ENCODE measurements at regions not wholly inside any gene's neighbourhood (a gene's known extent, or its start where the extent isn't known, plus 50 kb on each side); places are given as distances from the start of the nearest gene placed in this dataset.

DNA sequence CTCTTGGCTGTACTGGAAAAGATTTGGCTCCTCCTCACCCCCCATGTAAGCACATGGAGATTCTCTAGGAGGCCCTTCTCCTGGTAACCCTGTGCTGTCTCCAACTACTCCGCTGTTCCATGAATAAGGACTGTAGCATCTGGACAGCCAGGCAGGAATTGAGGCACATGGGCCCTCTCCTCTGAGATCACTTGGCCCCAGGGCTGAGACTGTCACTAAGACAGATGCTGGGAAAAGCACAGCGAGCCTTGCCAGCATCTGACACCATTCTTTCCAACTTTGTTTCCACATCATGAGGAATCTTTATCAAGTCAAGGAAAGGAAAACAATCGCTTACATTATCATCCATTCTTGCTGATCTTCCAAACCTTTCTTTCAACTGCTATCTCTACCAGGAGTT, 222.6 kb upstream of the INTU start:
- DNase-seq (ENCODE audit: low read depth), result peak; percentile 17
- TF ChIP-seq, protein P1, sequence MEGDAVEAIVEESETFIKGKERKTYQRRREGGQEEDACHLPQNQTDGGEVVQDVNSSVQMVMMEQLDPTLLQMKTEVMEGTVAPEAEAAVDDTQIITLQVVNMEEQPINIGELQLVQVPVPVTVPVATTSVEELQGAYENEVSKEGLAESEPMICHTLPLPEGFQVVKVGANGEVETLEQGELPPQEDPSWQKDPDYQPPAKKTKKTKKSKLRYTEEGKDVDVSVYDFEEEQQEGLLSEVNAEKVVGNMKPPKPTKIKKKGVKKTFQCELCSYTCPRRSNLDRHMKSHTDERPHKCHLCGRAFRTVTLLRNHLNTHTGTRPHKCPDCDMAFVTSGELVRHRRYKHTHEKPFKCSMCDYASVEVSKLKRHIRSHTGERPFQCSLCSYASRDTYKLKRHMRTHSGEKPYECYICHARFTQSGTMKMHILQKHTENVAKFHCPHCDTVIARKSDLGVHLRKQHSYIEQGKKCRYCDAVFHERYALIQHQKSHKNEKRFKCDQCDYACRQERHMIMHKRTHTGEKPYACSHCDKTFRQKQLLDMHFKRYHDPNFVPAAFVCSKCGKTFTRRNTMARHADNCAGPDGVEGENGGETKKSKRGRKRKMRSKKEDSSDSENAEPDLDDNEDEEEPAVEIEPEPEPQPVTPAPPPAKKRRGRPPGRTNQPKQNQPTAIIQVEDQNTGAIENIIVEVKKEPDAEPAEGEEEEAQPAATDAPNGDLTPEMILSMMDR (conservative IDR thresholded peaks at IDR 0.05; ENCODE audit: control insufficient read depth, insufficient read depth, low read depth, low read length), result no peak
- H3K4me3 ChIP-seq (ENCODE audit: control insufficient read depth, low read depth, low read length), result no peak overlapping the region

DNA sequence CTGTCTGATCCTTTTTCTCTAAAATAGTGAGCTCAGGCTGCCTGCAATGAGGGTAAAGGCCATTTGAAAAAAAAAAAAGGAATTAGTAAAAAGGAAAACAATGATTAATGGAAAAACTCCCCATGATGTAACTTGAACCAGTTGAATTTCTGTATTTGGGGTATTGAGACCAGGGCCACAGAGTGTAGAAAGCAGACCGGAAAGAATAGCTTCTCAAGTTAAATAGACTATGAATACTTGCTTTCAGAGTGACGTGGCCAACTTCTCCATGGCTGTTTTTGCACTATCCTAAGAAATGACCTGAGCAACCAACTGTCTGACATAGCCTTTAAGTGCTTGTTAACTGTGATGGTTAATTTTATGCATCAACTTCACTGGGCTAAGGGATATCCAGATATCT, 222.1 kb upstream of the INTU start:
- no peak for DNase-seq (ENCODE audit: low read depth)
- no peak overlapping the region for H3K4me3 ChIP-seq (ENCODE audit: control insufficient read depth, low read depth, low read length)
- TF ChIP-seq, protein P1 (conservative IDR thresholded peaks at IDR 0.05; ENCODE audit: control insufficient read depth, insufficient read depth, low read depth, low read length), result no peak

DNA sequence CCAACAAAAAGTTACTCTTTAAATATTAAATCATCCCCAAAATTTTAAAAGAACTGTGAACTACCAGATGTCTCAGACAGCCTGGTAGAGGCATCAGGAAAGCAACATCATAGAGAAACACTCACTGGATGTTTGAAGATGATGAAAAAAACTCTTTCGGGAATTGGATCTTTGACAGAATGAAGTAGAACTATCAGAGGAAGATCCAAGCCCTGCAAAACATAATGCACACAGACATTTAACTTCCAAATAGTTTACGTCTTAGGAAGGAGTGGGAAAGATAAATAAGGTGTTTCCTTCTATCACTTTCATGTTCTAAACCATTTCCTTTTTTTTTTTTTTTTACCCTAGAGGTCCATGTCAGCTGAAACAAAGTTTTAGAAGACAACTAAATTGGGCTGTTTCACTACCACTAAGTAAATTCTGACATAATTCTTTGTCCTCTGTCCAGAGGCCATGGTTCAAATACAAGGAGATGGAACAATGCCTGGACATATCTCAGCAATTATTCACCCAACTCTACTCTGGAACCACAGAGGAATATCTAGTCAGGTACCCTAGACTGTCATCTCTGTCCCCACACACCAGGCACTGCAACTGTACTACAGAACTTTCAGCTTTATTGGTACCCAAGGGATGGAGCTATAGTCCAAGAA, 217.7 kb upstream of the INTU start:
- no peak for DNase-seq (ENCODE audit: low read depth)
- TF ChIP-seq, protein P1 (conservative IDR thresholded peaks at IDR 0.05; ENCODE audit: control insufficient read depth, insufficient read depth, low read depth, low read length), result no peak
- no peak overlapping the region for H3K4me3 ChIP-seq (ENCODE audit: control insufficient read depth, low read depth, low read length)

DNA sequence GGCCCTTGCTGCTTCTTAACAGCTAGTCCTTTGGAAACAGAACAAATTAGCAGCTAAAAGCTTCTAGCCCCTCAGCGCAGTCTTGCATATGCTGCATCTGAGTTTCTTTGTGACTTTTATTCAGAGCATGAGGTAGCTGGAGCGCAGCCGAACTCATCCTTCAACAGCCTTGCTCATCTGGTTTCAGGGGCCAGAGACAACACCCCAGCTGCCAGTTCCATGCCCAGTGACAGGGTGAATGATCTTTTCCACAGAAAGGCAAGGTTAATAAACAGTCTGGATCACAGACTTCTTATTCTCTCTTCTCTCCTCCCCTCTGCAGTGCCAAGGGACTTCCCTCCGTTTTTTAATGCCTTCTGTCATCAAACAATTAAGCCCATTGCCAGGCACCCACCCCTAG, 216.6 kb upstream of the INTU start:
- no peak overlapping the region for H3K4me3 ChIP-seq (ENCODE audit: control insufficient read depth, low read depth, low read length)
- TF ChIP-seq, protein P1 (conservative IDR thresholded peaks at IDR 0.05; ENCODE audit: control insufficient read depth, insufficient read depth, low read depth, low read length), result no peak
- no peak for DNase-seq (ENCODE audit: low read depth)

DNA sequence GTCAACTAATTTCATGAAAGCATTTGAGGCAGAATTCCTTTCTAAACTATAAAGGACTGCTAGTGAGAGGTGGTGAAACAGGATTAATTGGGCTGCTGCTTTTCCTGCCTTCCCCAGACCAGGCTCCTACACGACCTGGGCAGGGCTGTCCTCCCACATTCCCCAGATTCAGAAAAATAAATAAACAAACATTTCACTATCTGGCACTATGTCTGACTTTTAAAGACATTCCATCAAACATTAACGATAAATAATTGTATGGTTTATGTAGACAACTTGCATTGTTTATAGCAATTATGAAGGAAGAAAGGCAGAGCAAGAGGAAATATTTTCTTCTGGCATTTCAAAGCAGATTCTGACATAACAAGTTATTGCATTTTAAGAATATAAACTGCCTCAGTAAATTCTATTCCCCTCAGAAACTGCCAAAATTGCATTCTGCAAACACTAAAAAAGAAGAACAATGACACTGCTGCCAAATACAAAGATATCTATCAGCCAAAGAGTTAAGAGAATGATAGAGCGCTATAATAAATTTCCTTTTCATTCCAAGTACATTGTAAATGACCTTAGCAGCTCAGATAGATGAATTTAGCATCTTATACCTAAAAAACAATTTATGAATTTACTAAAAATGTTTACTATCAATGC, 214.7 kb upstream of the INTU start:
- TF ChIP-seq, protein P1 (conservative IDR thresholded peaks at IDR 0.05; ENCODE audit: control insufficient read depth, insufficient read depth, low read depth, low read length), result no peak
- DNase-seq (ENCODE audit: low read depth), result no peak
- H3K4me3 ChIP-seq (ENCODE audit: control insufficient read depth, low read depth, low read length), result no peak overlapping the region

DNA sequence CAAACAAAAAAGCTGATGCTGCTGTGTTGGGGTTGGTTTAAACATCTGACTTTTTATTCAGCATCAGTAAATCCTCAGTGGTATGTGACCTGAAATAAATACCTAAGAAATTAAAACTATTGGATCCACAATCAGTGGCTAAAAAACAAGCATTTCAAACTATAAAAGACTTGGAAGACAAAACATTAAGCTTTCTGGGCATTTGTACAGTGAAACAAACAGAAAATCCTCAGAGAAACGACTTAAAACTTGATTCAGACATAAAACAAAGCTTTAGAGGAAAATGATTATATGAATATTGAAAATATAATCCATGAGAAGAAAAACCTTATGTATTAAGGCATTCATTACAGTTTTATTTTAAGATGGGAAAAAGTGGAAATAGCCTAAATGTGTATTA, 213.3 kb upstream of the INTU start:
- TF ChIP-seq, protein P1 (conservative IDR thresholded peaks at IDR 0.05; ENCODE audit: control insufficient read depth, insufficient read depth, low read depth, low read length), result no peak
- H3K4me3 ChIP-seq (ENCODE audit: control insufficient read depth, low read depth, low read length), result no peak overlapping the region
- no peak for DNase-seq (ENCODE audit: low read depth)
